Mucosa of descending colon (tissue), 3 donors: ENCODE measurements at regions not wholly inside any gene's neighbourhood (a gene's known extent, or its start where the extent isn't known, plus 50 kb on each side); places are given as distances from the start of the nearest gene placed in this dataset.

Source experiments
- ATAC-seq: fragments of 200-7000 bp; cut with Tn5 transposase; one replicate; pipeline ENCODE4 v1.9.1; 2020; ENCODE audit warnings: mild to moderate bottlenecking, moderate library complexity
- DNase-seq, 3 donors: peaks; one replicate each; pipeline ENCODE4 v3.0.0-alpha.2; 2020
- H3K36me3 ChIP-seq: fragments of 200-600 bp; one replicate; pipeline ENCODE4 v1.8.0; 2021; ENCODE audit warnings: low read depth, mild to moderate bottlenecking
- H3K4me1 ChIP-seq: fragments of 200-600 bp; one replicate; pipeline ENCODE4 v1.8.0; 2021; ENCODE audit warnings: low read depth, mild to moderate bottlenecking
- H3K4me3 ChIP-seq: fragments of 200-600 bp; one replicate; pipeline ENCODE4 v1.8.0; 2021; ENCODE audit warnings: mild to moderate bottlenecking
- H3K9me3 ChIP-seq: fragments of 200-600 bp; one replicate; pipeline ENCODE4 v1.8.0; 2021; ENCODE audit warnings: mild to moderate bottlenecking
- intact Hi-C, 2 donors: fragments of 100-400 bp; cut with DNase I in 1 of 2; cut with micrococcal nuclease in 1 of 2; formaldehyde crosslinking; loops; one replicate each; pipeline versions ENCODE4 v1.11.0 to v1.11.1; 2022; cut with DNase I, micrococcal nuclease
- TF ChIP-seq, protein P1 (sequence below): fragments of 200-600 bp; IDR thresholded peaks from one replicate; pipeline ENCODE4 v1.8.0; 2022; ENCODE audit warnings: antibody characterized with exemption, mild to moderate bottlenecking
- donor health status: DM: no; HTN: no; CAD: no; lungs with moderate emphysema.
- donor health status: DM: no; HTN: no; CAD: no.
- donor health status: DM: no; HTN: yes; CAD: no.

DNA sequence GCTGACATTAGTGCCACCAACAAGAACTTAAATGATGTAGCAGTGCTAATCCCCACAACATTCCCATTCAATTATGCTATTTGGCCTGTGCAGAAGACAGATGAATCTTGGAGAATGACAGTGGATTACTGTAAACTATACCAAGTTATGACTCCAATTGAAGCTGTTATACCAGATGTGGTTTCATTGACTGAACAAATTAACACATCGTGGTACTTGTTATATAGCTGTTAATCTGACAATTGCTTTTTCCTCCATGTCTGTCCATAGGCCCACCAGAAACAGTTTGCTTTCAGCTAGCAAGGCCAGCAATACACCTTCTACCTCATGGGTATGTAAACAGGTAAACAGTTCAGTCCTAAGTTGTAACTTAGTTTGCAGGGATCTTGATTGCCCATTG is 101.1 kb downstream of the S1PR1 start:
- intact Hi-C loops = no loop called here
- no peak for ATAC-seq
- TF ChIP-seq, protein P1, sequence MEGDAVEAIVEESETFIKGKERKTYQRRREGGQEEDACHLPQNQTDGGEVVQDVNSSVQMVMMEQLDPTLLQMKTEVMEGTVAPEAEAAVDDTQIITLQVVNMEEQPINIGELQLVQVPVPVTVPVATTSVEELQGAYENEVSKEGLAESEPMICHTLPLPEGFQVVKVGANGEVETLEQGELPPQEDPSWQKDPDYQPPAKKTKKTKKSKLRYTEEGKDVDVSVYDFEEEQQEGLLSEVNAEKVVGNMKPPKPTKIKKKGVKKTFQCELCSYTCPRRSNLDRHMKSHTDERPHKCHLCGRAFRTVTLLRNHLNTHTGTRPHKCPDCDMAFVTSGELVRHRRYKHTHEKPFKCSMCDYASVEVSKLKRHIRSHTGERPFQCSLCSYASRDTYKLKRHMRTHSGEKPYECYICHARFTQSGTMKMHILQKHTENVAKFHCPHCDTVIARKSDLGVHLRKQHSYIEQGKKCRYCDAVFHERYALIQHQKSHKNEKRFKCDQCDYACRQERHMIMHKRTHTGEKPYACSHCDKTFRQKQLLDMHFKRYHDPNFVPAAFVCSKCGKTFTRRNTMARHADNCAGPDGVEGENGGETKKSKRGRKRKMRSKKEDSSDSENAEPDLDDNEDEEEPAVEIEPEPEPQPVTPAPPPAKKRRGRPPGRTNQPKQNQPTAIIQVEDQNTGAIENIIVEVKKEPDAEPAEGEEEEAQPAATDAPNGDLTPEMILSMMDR = no peak
- Histone ChIP-seq H3K9me3 (peaks cover 7% of the 10 kb centered on the region), H3K4me1 (no peaks in the 10 kb centered on the region), H3K4me3 (no peak overlapping the region), H3K36me3 (no peaks in the 10 kb centered on the region)
- no peak for DNase-seq

GRCh38 chr1:101338714-101339430 is 102.1 kb downstream of the S1PR1 start:
- TF ChIP-seq, protein P1 = no peak
- no peak overlapping the region for H3K4me3 ChIP-seq
- no peak for ATAC-seq
- H3K4me1 ChIP-seq = no peaks in the 10 kb centered on the region
- no peaks in the 10 kb centered on the region for H3K36me3 ChIP-seq
- intact Hi-C loops = no loop called here
- H3K9me3 ChIP-seq = peaks cover 7% of the 10 kb centered on the region
- DNase-seq = no peak

DNA sequence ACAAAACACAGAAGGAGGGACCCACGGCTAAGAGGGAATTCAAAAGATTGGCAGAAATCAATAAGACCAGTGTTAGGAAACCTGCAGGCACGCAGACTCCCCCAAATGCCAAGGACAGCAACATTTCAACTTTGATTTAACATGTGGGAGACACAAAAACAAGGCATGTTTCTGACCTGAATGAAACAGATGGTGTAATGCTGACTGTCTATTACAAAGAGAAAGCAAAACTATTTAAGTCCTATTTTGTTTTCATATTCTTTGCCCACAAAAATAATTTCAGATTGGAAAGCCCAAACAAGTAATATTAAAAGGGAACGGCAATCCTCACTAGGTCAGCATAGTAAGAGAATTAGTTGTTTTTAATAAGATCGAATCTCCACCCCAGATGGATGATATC is 107.9 kb downstream of the S1PR1 start:
- H3K36me3 ChIP-seq = no peaks in the 10 kb centered on the region
- DNase-seq (no peak), ATAC-seq (no peak)
- H3K4me3 ChIP-seq = no peak overlapping the region
- no peaks in the 10 kb centered on the region for H3K9me3 ChIP-seq
- H3K4me1 ChIP-seq = no peaks in the 10 kb centered on the region
- TF ChIP-seq, protein P1 = no peak
- intact Hi-C loops = no loop called here

GRCh38 chr1:101346419-101346818 is 109.6 kb downstream of the S1PR1 start:
- Histone ChIP-seq H3K36me3 (no peaks in the 10 kb centered on the region), H3K4me3 (no peak overlapping the region), H3K9me3 (no peaks in the 10 kb centered on the region), H3K4me1 (no peaks in the 10 kb centered on the region)
- intact Hi-C loops = no loop called here
- ATAC-seq (no peak), DNase-seq (no peak)
- TF ChIP-seq, protein P1 = no peak

GRCh38 chr1:101356013-101356412 is 119.2 kb downstream of the S1PR1 start:
- ATAC-seq (no peak), DNase-seq (no peak)
- Histone ChIP-seq H3K4me3 (no peak overlapping the region), H3K4me1 (no peaks in the 10 kb centered on the region), H3K9me3 (no peaks in the 10 kb centered on the region), H3K36me3 (no peaks in the 10 kb centered on the region)
- TF ChIP-seq, protein P1 = no peak
- intact Hi-C loops = loop anchor here in 1 of 2 donors (10.0 kb wide), 1 partner anchor 51 kb away; no protein-coding TSS in a partner anchor
